ENCODE measurements at regions not wholly inside any gene's neighbourhood (a gene's known extent, or its start where the extent isn't known, plus 50 kb on each side); places are given as distances from the start of the nearest gene placed in this dataset.

- CTCF ChIA-PET = no interaction called here
- POLR2A ChIA-PET = no interaction called here
- no peak for ATAC-seq
- peaks cover 11% of the 10 kb centered on the region for H3K4me1 Mint-ChIP-seq
- H3K4me3 Mint-ChIP-seq = no peak overlapping the region
- no peak overlapping the region for H3K27ac Mint-ChIP-seq
- no peak for DNase-seq (ENCODE audit: low spot score)
- no peaks in the 10 kb centered on the region for H3K9me3 Mint-ChIP-seq
- H3K27me3 Mint-ChIP-seq (ENCODE audit: low read depth) = no peaks in the 10 kb centered on the region; the same call in 1 of the 2 replicates
- no peaks in the 10 kb centered on the region for H3K36me3 Mint-ChIP-seq
- no peak for TF ChIP-seq HMGA2 (CRISPR knock-in tag; IDR thresholded peaks at IDR 0.05)
- no peak for TF ChIP-seq ZNF232 (CRISPR knock-in tag; IDR thresholded peaks at IDR 0.05)
- no peak for TF ChIP-seq ZNF423 (CRISPR knock-in tag; IDR thresholded peaks at IDR 0.05)
- TF ChIP-seq CREB1 (CRISPR knock-in tag; IDR thresholded peaks at IDR 0.05) = no peak
- TF ChIP-seq ZNF671 (CRISPR knock-in tag; IDR thresholded peaks at IDR 0.05) = no peak
- no peak for TF ChIP-seq JAZF1 (CRISPR knock-in tag; IDR thresholded peaks at IDR 0.05)
- no peak for TF ChIP-seq FOXP4 (CRISPR knock-in tag; IDR thresholded peaks at IDR 0.05)
- TF ChIP-seq ESRRA (CRISPR knock-in tag; IDR thresholded peaks at IDR 0.05; ENCODE audit: borderline replicate concordance) = no peak
- no peak for TF ChIP-seq FOXJ3 (CRISPR knock-in tag; IDR thresholded peaks at IDR 0.05; ENCODE audit: borderline replicate concordance)
- no peak for TF ChIP-seq PRRX2 (CRISPR knock-in tag; IDR thresholded peaks at IDR 0.05)
These were observed 122.2 kb upstream of the DLG1 start for GRCh38 chr3:197420566-197420965.

GRCh38 chr3:197420115-197420514 is 121.7 kb upstream of the DLG1 start:
- ATAC-seq (no peak), DNase-seq (ENCODE audit: low spot score) (no peak)
- no peak for TF ChIP-seq ARID4B (CRISPR knock-in tag; IDR thresholded peaks at IDR 0.05; ENCODE audit: borderline replicate concordance)
- TF ChIP-seq FOXK1 (CRISPR knock-in tag; IDR thresholded peaks at IDR 0.05) = no peak
- TF ChIP-seq ZNF512 (CRISPR knock-in tag; IDR thresholded peaks at IDR 0.05; ENCODE audit: borderline replicate concordance) = no peak
- peaks cover 11% of the 10 kb centered on the region for H3K4me1 Mint-ChIP-seq
- no peak overlapping the region for H3K4me3 Mint-ChIP-seq
- no peaks in the 10 kb centered on the region for H3K9me3 Mint-ChIP-seq
- POLR2A ChIA-PET = no interaction called here
- H3K36me3 Mint-ChIP-seq = no peaks in the 10 kb centered on the region
- CTCF ChIA-PET = no interaction called here
- H3K27ac Mint-ChIP-seq = no peak overlapping the region
- H3K27me3 Mint-ChIP-seq (ENCODE audit: low read depth) = no peaks in the 10 kb centered on the region; the same call in 1 of the 2 replicates

- peaks cover 11% of the 10 kb centered on the region for H3K4me1 Mint-ChIP-seq
- ATAC-seq (no peak), DNase-seq (ENCODE audit: low spot score) (no peak)
- CTCF ChIA-PET = no interaction called here
- no peaks in the 10 kb centered on the region; the same call in 1 of the 2 replicates for H3K27me3 Mint-ChIP-seq (ENCODE audit: low read depth)
- POLR2A ChIA-PET = no interaction called here
- H3K27ac Mint-ChIP-seq = no peak overlapping the region
- no peaks in the 10 kb centered on the region for H3K9me3 Mint-ChIP-seq
- H3K4me3 Mint-ChIP-seq = no peak overlapping the region
- no peaks in the 10 kb centered on the region for H3K36me3 Mint-ChIP-seq
- no peak for TF ChIP-seq NFE2L1 (CRISPR knock-in tag; IDR thresholded peaks at IDR 0.05)
- no peak for TF ChIP-seq ZNF671 (CRISPR knock-in tag; IDR thresholded peaks at IDR 0.05)
- no peak for TF ChIP-seq HMGA2 (CRISPR knock-in tag; IDR thresholded peaks at IDR 0.05)
- no peak for TF ChIP-seq ZNF219 (CRISPR knock-in tag; IDR thresholded peaks at IDR 0.05; ENCODE audit: borderline replicate concordance)
- TF ChIP-seq FOXP1 (CRISPR knock-in tag; IDR thresholded peaks at IDR 0.05; ENCODE audit: borderline replicate concordance) = no peak
- no peak for TF ChIP-seq NFATC4 (CRISPR knock-in tag; IDR thresholded peaks at IDR 0.05)
- TF ChIP-seq JAZF1 (CRISPR knock-in tag; IDR thresholded peaks at IDR 0.05) = no peak
- no peak for TF ChIP-seq E2F4 (CRISPR knock-in tag; IDR thresholded peaks at IDR 0.05; ENCODE audit: borderline replicate concordance, low read depth)
- no peak for TF ChIP-seq CTCF (IDR thresholded peaks at IDR 0.05)
- TF ChIP-seq NR3C1 (CRISPR knock-in tag; conservative IDR thresholded peaks at IDR 0.05; ENCODE audit: low read depth) = no peak
- TF ChIP-seq CDX4 (CRISPR knock-in tag; IDR thresholded peaks at IDR 0.05; ENCODE audit: borderline replicate concordance) = no peak
- no peak for TF ChIP-seq TEAD1 (CRISPR knock-in tag; IDR thresholded peaks at IDR 0.05)
These were observed 121.3 kb upstream of the DLG1 start for GRCh38 chr3:197419696-197420095.
